M059J (cell line): ENCODE measurements at regions not wholly inside any gene's neighbourhood (a gene's known extent, or its start where the extent isn't known, plus 50 kb on each side); places are given as distances from the start of the nearest gene placed in this dataset.

Experiments used
- DNase-seq: peaks from one replicate; pipeline ENCODE4 v3.0.0-alpha.2; 2012; ENCODE audit warnings: low read depth

GRCh38 chr5:3542769-3543168 is 52.9 kb upstream of the IRX1 start:
- no peak for DNase-seq

GRCh38 chr5:3542158-3542557 is 53.5 kb upstream of the IRX1 start:
- peak; percentile 91 for DNase-seq

GRCh38 chr5:3538886-3539285 is 56.7 kb upstream of the IRX1 start:
- DNase-seq, result no peak

- no peak for DNase-seq
These were observed 57.7 kb upstream of the IRX1 start for GRCh38 chr5:3537942-3538341.

GRCh38 chr5:3535414-3536211 is 60.0 kb upstream of the IRX1 start:
- no peak for DNase-seq

GRCh38 chr5:3534997-3535396 is 60.6 kb upstream of the IRX1 start:
- DNase-seq, result no peak

- DNase-seq, result no peak
These were observed 64.2 kb upstream of the IRX1 start for GRCh38 chr5:3531320-3531986.

- DNase-seq, result no peak
These were observed 65.4 kb upstream of the IRX1 start for GRCh38 chr5:3530251-3530650.

- DNase-seq, result no peak
These were observed 69.0 kb upstream of the IRX1 start for GRCh38 chr5:3526551-3527185.

- DNase-seq, result no peak
These were observed 73.1 kb upstream of the IRX1 start for GRCh38 chr5:3522491-3522890.

- no peak for DNase-seq
These were observed 77.1 kb upstream of the IRX1 start for GRCh38 chr5:3518576-3518975.

- DNase-seq, result no peak
These were observed 77.6 kb upstream of the IRX1 start for GRCh38 chr5:3518051-3518450.

GRCh38 chr5:3517348-3517747 is 78.3 kb upstream of the IRX1 start:
- no peak for DNase-seq

GRCh38 chr5:3512361-3513095 is 83.1 kb upstream of the IRX1 start:
- no peak for DNase-seq

GRCh38 chr5:3511934-3512333 is 83.7 kb upstream of the IRX1 start:
- no peak for DNase-seq

- DNase-seq, result no peak
These were observed 84.1 kb upstream of the IRX1 start for GRCh38 chr5:3511519-3511918.

- DNase-seq, result no peak
These were observed 84.8 kb upstream of the IRX1 start for GRCh38 chr5:3510642-3511417.

GRCh38 chr5:3509290-3509689 is 86.3 kb upstream of the IRX1 start:
- DNase-seq, result no peak

- no peak for DNase-seq
These were observed 87.2 kb upstream of the IRX1 start for GRCh38 chr5:3508395-3508794.

- DNase-seq, result no peak
These were observed 104.6 kb upstream of the IRX1 start for GRCh38 chr5:3490957-3491507.

GRCh38 chr5:3489239-3489843 is 106.3 kb upstream of the IRX1 start:
- DNase-seq, result no peak
